GM12878 (cell line): ENCODE measurements at regions not wholly inside any gene's neighbourhood (a gene's known extent, or its start where the extent isn't known, plus 50 kb on each side); places are given as distances from the start of the nearest gene placed in this dataset.

Experiments used
- ATAC-seq: fragments of 200-7000 bp; cut with Tn5 transposase; 3 replicates; pipeline ENCODE4 v1.9.1; 2020; ENCODE audit warnings: mild to moderate bottlenecking, moderate library complexity
- BruUV-seq: library from RNA; stranded (reverse); fragments of 400-500 nt; replicated peaks from 2 replicates; lab custom pipeline; 2021; lab: Mats Ljungman, UMichigan
- CTCF ChIA-PET: fragments of 300-600 bp; sonication (Branson Sonifier 250); formaldehyde crosslinking; extraction: SDS; loops from one replicate; lab custom pipeline; 2021; ENCODE audit warnings: inconsistent platforms; lab: Yijun Ruan, JAX
- POLR2A ChIA-PET: fragments of 350-600 bp; formaldehyde crosslinking; extraction: SDS; loops from one replicate; lab custom pipeline; 2021; ENCODE audit warnings: inconsistent platforms; lab: Charles Lee
- RAD21 ChIA-PET: fragments of 300-600 bp; sonication (Branson Sonifier 250); formaldehyde crosslinking; loops from one replicate; lab custom pipeline; 2023; ENCODE audit warnings: antibody characterized with exemption; ENCODE audit not compliant: unreplicated experiment; lab: Charles Lee
- SMC1A ChIA-PET: fragments of 300-600 bp; sonication (Branson Sonifier 250); formaldehyde crosslinking; loops from one replicate; lab custom pipeline; 2023; ENCODE audit not compliant: unreplicated experiment, uncharacterized antibody; lab: Charles Lee
- DNase-seq: peaks from one replicate; pipeline ENCODE4 v3.0.0-alpha.2; 2011; ENCODE audit warnings: low read depth, low spot score
- FAIRE-seq: peaks from 3 replicates; lab custom pipeline; 2011; peaks lifted over from hg19 to GRCh38; lab: Jason Lieb, UNC
- H2AFZ ChIP-seq: 2 replicates; pipeline ENCODE4 v1.6.0; 2011; ENCODE audit warnings: low read depth, low read length, control low read depth; ENCODE audit not compliant: control insufficient read depth
- H3K27ac ChIP-seq: 2 replicates; pipeline ENCODE4 v1.5.1; 2011; ENCODE audit warnings: control low read depth; ENCODE audit not compliant: control insufficient read depth, insufficient read depth
- H3K27me3 ChIP-seq, 2 experiments: replicated peaks in 1 of 2; 2 replicates each; pipeline versions ENCODE4 v1.6.0 to v1.6.1; 2011; ENCODE audit warnings: low read length in 1 of 2; ENCODE audit not compliant: control insufficient read depth in 2 of 2, insufficient read depth in 2 of 2
- H3K36me3 ChIP-seq, 2 experiments: 2 replicates each; pipeline ENCODE4 v1.5.1; 2011; ENCODE audit warnings: low read length in 1 of 2; ENCODE audit not compliant: control insufficient read depth in 2 of 2, insufficient read depth in 2 of 2
- H3K4me1 ChIP-seq: 2 replicates; pipeline ENCODE4 v1.6.1; 2011; ENCODE audit warnings: mild to moderate bottlenecking, low read length, moderate library complexity, mixed read lengths; ENCODE audit not compliant: control insufficient read depth, insufficient read depth
- H3K4me2 ChIP-seq: 2 replicates; pipeline ENCODE4 v1.6.0; 2011; ENCODE audit warnings: control low read depth; ENCODE audit not compliant: control insufficient read depth, insufficient read depth
- H3K4me3 ChIP-seq: fragments of 200-600 bp; sonication (generic); 2 replicates; pipeline ENCODE4 v1.5.1; 2016
- H3K79me2 ChIP-seq: 2 replicates; pipeline ENCODE4 v1.6.0; 2011; ENCODE audit warnings: low read length; ENCODE audit not compliant: control insufficient read depth, insufficient read depth
- H3K9ac ChIP-seq: 2 replicates; pipeline ENCODE4 v1.8.0; 2011; ENCODE audit warnings: low read length, control low read depth, mixed read lengths; ENCODE audit not compliant: control insufficient read depth, insufficient read depth
- H3K9me3 ChIP-seq: replicated peaks from 3 replicates; pipeline ENCODE4 v1.5.1; 2011; ENCODE audit warnings: mild to moderate bottlenecking, low read length; ENCODE audit not compliant: control insufficient read depth, insufficient read depth
- H4K20me1 ChIP-seq: 2 replicates; pipeline ENCODE4 v1.6.0; 2011; ENCODE audit not compliant: control insufficient read depth, insufficient read depth
- CTCF ChIP-seq, 3 experiments: IDR thresholded peaks in 2 of 3; conservative IDR thresholded peaks in 1 of 3; 2 replicates each; pipeline ENCODE4 v1.5.1; 2011; ENCODE audit warnings: low read depth in 3 of 3, low read length in 3 of 3, mild to moderate bottlenecking in 3 of 3, control low read depth in 2 of 3, moderate library complexity in 2 of 3, inconsistent platforms in 1 of 3, mixed read lengths in 1 of 3; ENCODE audit not compliant: control insufficient read depth in 2 of 3, insufficient read depth in 1 of 3; ENCODE audit errors: extremely low read depth in 1 of 3
- ELK1 ChIP-seq: IDR thresholded peaks from 2 replicates; pipeline ENCODE4 v1.6.1; 2012; ENCODE audit warnings: low read depth, low read length, improper control_type of control experiment
- RAD21 ChIP-seq: IDR thresholded peaks from 2 replicates; pipeline ENCODE4 v1.6.1; 2011; ENCODE audit warnings: mild to moderate bottlenecking, low read depth, low read length, moderate library complexity; ENCODE audit not compliant: insufficient read depth
- RELA ChIP-seq: fragments of 450-650 bp; IDR thresholded peaks from 2 replicates; pipeline ENCODE4 v1.8.0; 2014; ENCODE audit warnings: borderline replicate concordance; ENCODE audit not compliant: partially characterized antibody
- WGBS: methylation state at CpG from one replicate; pipeline ENCODE4 v1.1.6; 2016; ENCODE audit warnings: low lambda C conversion rate; ENCODE audit not compliant: insufficient replicate concordance, insufficient coverage; ENCODE audit errors: missing lambda C conversion rate; 5-methylcytosine and 5-hydroxymethylcytosine counted together
- in situ Hi-C: fragments of 300-500 bp; cut with MboI; formaldehyde crosslinking; loops from 9 replicates; pipeline ENCODE4 v1.14.3; 2018; ENCODE audit warnings: mixed read lengths
- intact Hi-C: fragments of 100-400 bp; cut with micrococcal nuclease; formaldehyde crosslinking; loops from one replicate; pipeline ENCODE4 v1.14.2; 2022; ENCODE audit not compliant: unreplicated experiment

- peaks cover 34% of the 10 kb centered on the region for H3K4me1 ChIP-seq
- 74% methylated on average over 20 of the region's 21 CpGs for WGBS
- no peaks in the 10 kb centered on the region for H4K20me1 ChIP-seq
- no peak overlapping the region; the same call in 1 of the 2 replicates for H3K27ac ChIP-seq
- ChIA-PET POLR2A (no interaction called here), CTCF (interaction anchor here (1.0 to 4.3 kb wide), 6 partner anchors 11 to 62 kb away, joined by 3 to 61 read pairs (median 6); no protein-coding TSS in a partner anchor), RAD21 (interaction anchor here (1.2 to 2.2 kb wide), 2 partner anchors 48 to 284 kb away, joined by 3 to 14 read pairs; no protein-coding TSS in a partner anchor), SMC1A (interaction anchor here (0.8 to 3.9 kb wide), 2 partner anchors 11 to 49 kb away, joined by 7 to 39 read pairs; no protein-coding TSS in a partner anchor)
- ATAC-seq (no peak), FAIRE-seq (no peak), DNase-seq (no peak)
- TF ChIP-seq RAD21 (peak; percentile 25; the same call in 1 of the 2 replicates), RELA (no peak), ELK1 (no peak), CTCF (IDR thresholded peaks at IDR 0.05 in 2 of 3, conservative IDR thresholded peaks at IDR 0.05 in 1 of 3; ENCODE audit: control insufficient read depth in 2 of 3, extremely low read depth in 1 of 3, insufficient read depth in 1 of 3, low read depth in 3 of 3, low read length in 3 of 3) (peak in 2 of 3 experiments; percentile 4 to 24; a peak in 1 of 6 replicates)
- H3K4me2 ChIP-seq: no peak overlapping the region
- no peaks in the 10 kb centered on the region for H3K36me3 ChIP-seq
- no TSS peak for BruUV-seq
- H3K79me2 ChIP-seq: no peaks in the 10 kb centered on the region
- H3K9ac ChIP-seq: no peak overlapping the region
- H2AFZ ChIP-seq: no peak overlapping the region
- H3K4me3 ChIP-seq: no peak overlapping the region
- intact Hi-C loops (no loop called here), in situ Hi-C loops (no loop called here)
- H3K27me3 ChIP-seq: no peaks in the 10 kb centered on the region
- H3K9me3 ChIP-seq: no peaks in the 10 kb centered on the region; the same call in 1 of the 3 replicates
These were observed 77.1 kb downstream of the DHCR7 start for GRCh38 chr11:71370895-71371673.
